H9 (cell line): ENCODE measurements at regions not wholly inside any gene's neighbourhood (a gene's known extent, or its start where the extent isn't known, plus 50 kb on each side); places are given as distances from the start of the nearest gene placed in this dataset.
A peak's percentile ranks its signal among the peaks of the same experiment; 100 is the strongest.

Experiments used
- DNase-seq: peaks from one replicate; pipeline ENCODE4 v3.0.0-alpha.2; 2017
- H2AFZ ChIP-seq: one replicate; pipeline ENCODE4 v1.6.1; 2013; ENCODE audit warnings: mild to moderate bottlenecking, low read length, control low read depth, moderate library complexity
- H2AK5ac ChIP-seq: 2 replicates; pipeline ENCODE4 v1.6.1; 2013; ENCODE audit warnings: low read length, control low read depth, mixed read lengths; ENCODE audit not compliant: insufficient read length
- H2BK120ac ChIP-seq: one replicate; pipeline ENCODE4 v1.6.1; 2013; ENCODE audit warnings: low read depth, mild to moderate bottlenecking, low read length, control low read depth, inconsistent platforms; ENCODE audit not compliant: poor library complexity, severe bottlenecking
- H2BK12ac ChIP-seq: 2 replicates; pipeline ENCODE4 v1.6.1; 2013; ENCODE audit warnings: low read length, control low read depth, mixed read lengths, low read depth; ENCODE audit not compliant: insufficient read length
- H2BK15ac ChIP-seq: 2 replicates; pipeline ENCODE4 v1.6.1; 2013; ENCODE audit warnings: low read depth, low read length, control low read depth
- H2BK20ac ChIP-seq: one replicate; pipeline ENCODE4 v1.6.1; 2013; ENCODE audit warnings: low read depth, mild to moderate bottlenecking, low read length, control low read depth, inconsistent platforms; ENCODE audit not compliant: poor library complexity, severe bottlenecking
- H2BK5ac ChIP-seq: 2 replicates; pipeline ENCODE4 v1.6.1; 2013; ENCODE audit warnings: low read length, control low read depth, mixed read lengths; ENCODE audit not compliant: insufficient read length
- H3K14ac ChIP-seq: 2 replicates; pipeline ENCODE4 v1.6.1; 2013; ENCODE audit warnings: low read length, control low read depth; ENCODE audit not compliant: insufficient read depth
- H3K18ac ChIP-seq: 2 replicates; pipeline ENCODE4 v1.6.1; 2013; ENCODE audit warnings: low read depth, mild to moderate bottlenecking, mixed read lengths, low read length, control low read depth; ENCODE audit not compliant: insufficient read length
- H3K23ac ChIP-seq: 2 replicates; pipeline ENCODE4 v1.6.1; 2013; ENCODE audit warnings: low read length, control low read depth, mixed read lengths, low read depth; ENCODE audit not compliant: insufficient read length
- H3K23me2 ChIP-seq: 2 replicates; pipeline ENCODE4 v1.6.1; 2013; ENCODE audit warnings: low read depth, mild to moderate bottlenecking, mixed read lengths, low read length, control low read depth; ENCODE audit not compliant: insufficient read length, poor library complexity, severe bottlenecking
- H3K27ac ChIP-seq: 2 replicates; pipeline ENCODE4 v1.5.1; 2013; ENCODE audit warnings: low read length, control low read depth, mixed read lengths, low read depth; ENCODE audit not compliant: insufficient read length
- H3K27me3 ChIP-seq: 2 replicates; pipeline ENCODE4 v1.6.1; 2013; ENCODE audit warnings: low read length, control low read depth, inconsistent platforms; ENCODE audit not compliant: insufficient read depth
- H3K4ac ChIP-seq: 2 replicates; pipeline ENCODE4 v1.6.1; 2013; ENCODE audit warnings: low read depth, mild to moderate bottlenecking, control low read depth, inconsistent platforms, low read length, moderate library complexity
- H3K4me1 ChIP-seq: 2 replicates; pipeline ENCODE4 v1.6.1; 2013; ENCODE audit warnings: low read length, control low read depth, inconsistent platforms; ENCODE audit not compliant: insufficient read depth
- H3K4me2 ChIP-seq: 2 replicates; pipeline ENCODE4 v1.6.1; 2013; ENCODE audit warnings: low read length, control low read depth, mixed read lengths; ENCODE audit not compliant: insufficient read length, insufficient read depth
- H3K56ac ChIP-seq: 2 replicates; pipeline ENCODE4 v1.6.1; 2013; ENCODE audit warnings: low read depth, mild to moderate bottlenecking, mixed read lengths, low read length, control low read depth; ENCODE audit not compliant: insufficient read length
- H3K79me1 ChIP-seq: 2 replicates; pipeline ENCODE4 v1.6.1; 2013; ENCODE audit warnings: low read depth, mild to moderate bottlenecking, moderate library complexity, low read length, control low read depth, inconsistent platforms; ENCODE audit not compliant: insufficient read depth, poor library complexity, severe bottlenecking
- H3K79me2 ChIP-seq: 2 replicates; pipeline ENCODE4 v1.6.1; 2013; ENCODE audit warnings: low read length, control low read depth, inconsistent platforms; ENCODE audit not compliant: insufficient read depth
- H3K9ac ChIP-seq: 2 replicates; pipeline ENCODE4 v1.6.1; 2013; ENCODE audit warnings: low read length, control low read depth, mixed read lengths; ENCODE audit not compliant: insufficient read length; ENCODE audit errors: extremely low read depth
- H3K9me3 ChIP-seq: one replicate; pipeline ENCODE4 v1.6.1; 2013; ENCODE audit warnings: low read depth, low read length, inconsistent platforms; ENCODE audit not compliant: control insufficient read depth
- H3T11ph ChIP-seq: one replicate; pipeline ENCODE4 v1.6.1; 2013; ENCODE audit warnings: mild to moderate bottlenecking, low read length, control low read depth, inconsistent platforms
- H4K20me1 ChIP-seq: one replicate; pipeline ENCODE4 v1.6.1; 2013; ENCODE audit not compliant: control insufficient read depth, insufficient read length, insufficient read depth
- H4K5ac ChIP-seq: 2 replicates; pipeline ENCODE4 v1.6.1; 2013; ENCODE audit warnings: low read depth, mild to moderate bottlenecking, mixed read lengths, low read length, control low read depth; ENCODE audit not compliant: insufficient read length
- H4K8ac ChIP-seq: replicated peaks from 2 replicates; pipeline ENCODE4 v1.6.1; 2013; ENCODE audit warnings: low read length, control low read depth, mixed read lengths, low read depth; ENCODE audit not compliant: insufficient read length
- H4K91ac ChIP-seq: 2 replicates; pipeline ENCODE4 v1.6.1; 2013; ENCODE audit warnings: low read depth, mild to moderate bottlenecking, moderate library complexity, mixed read lengths, low read length, control low read depth; ENCODE audit not compliant: insufficient read length
- H3K27ac Mint-ChIP-seq, 3 experiments: 2 replicates in 2 of 3; 3 replicates in 1 of 3; pipeline ENCODE4 v1.8.0; 2020 to 2021; ENCODE audit warnings: mixed read lengths in 3 of 3, mild to moderate bottlenecking in 1 of 3, moderate library complexity in 1 of 3
- H3K27me3 Mint-ChIP-seq: 2 replicates; pipeline ENCODE4 v1.8.0; 2021; ENCODE audit warnings: low read depth, mild to moderate bottlenecking, moderate library complexity, mixed read lengths
- H3K36me3 Mint-ChIP-seq, 3 experiments: 2 replicates in 2 of 3; 3 replicates in 1 of 3; pipeline ENCODE4 v1.8.0; 2020 to 2021; ENCODE audit warnings: low read depth in 3 of 3, mixed read lengths in 3 of 3; ENCODE audit not compliant: insufficient read depth in 1 of 3
- H3K4me1 Mint-ChIP-seq, 2 experiments: 2 replicates each; pipeline ENCODE4 v1.8.0; 2020; ENCODE audit warnings: mixed read lengths in 2 of 2
- H3K4me3 Mint-ChIP-seq, 2 experiments: 2 replicates in 1 of 2; 3 replicates in 1 of 2; pipeline ENCODE4 v1.8.0; 2020 to 2021; ENCODE audit warnings: mild to moderate bottlenecking in 2 of 2, mixed read lengths in 2 of 2, moderate library complexity in 1 of 2
- H3K9me3 Mint-ChIP-seq, 2 experiments: 2 replicates in 1 of 2; 3 replicates in 1 of 2; pipeline ENCODE4 v1.8.0; 2020; ENCODE audit warnings: mild to moderate bottlenecking in 2 of 2, mixed read lengths in 2 of 2, moderate library complexity in 1 of 2
- CTCF ChIP-seq: fragments of 200-600 bp; sonication (generic); conservative IDR thresholded peaks from 3 replicates; pipeline ENCODE4 v1.8.0; 2021; ENCODE audit warnings: antibody characterized with exemption, mild to moderate bottlenecking
- WGBS: extraction: QIAGEN DNeasy Blood & Tissue Kit; methylation state at CpG from one replicate; pipeline ENCODE4 v1.1.7; 2013; ENCODE audit warnings: missing lambda C conversion rate, low lambda C conversion rate, mixed read lengths; ENCODE audit not compliant: insufficient read length; ENCODE audit errors: extremely low coverage; 5-methylcytosine and 5-hydroxymethylcytosine counted together

- Mint-ChIP-seq H3K27me3 (no peaks in the 10 kb centered on the region; the same call in 1 of the 2 replicates), H3K36me3 (no peaks in the 10 kb centered on the region), H3K4me1 (peaks cover 58 to 74% of the 10 kb centered on the region in 2 experiments), H3K27ac (peak overlapping the region in 1 of 3 experiments; percentile 23; a peak in 1 of 7 replicates), H3K9me3 (no peaks in the 10 kb centered on the region), H3K4me3 (no peak overlapping the region; a peak in 1 of 5 replicates)
- Histone ChIP-seq H4K5ac (no peak overlapping the region), H2BK120ac (no peak overlapping the region), H3K23me2 (no peaks in the 10 kb centered on the region), H3K14ac (no peak overlapping the region), H3K4me2 (no peak overlapping the region), H3T11ph (no peak overlapping the region), H3K9ac (no peak overlapping the region), H2BK12ac (no peak overlapping the region), H2BK15ac (no peak overlapping the region), H3K27ac (no peak overlapping the region), H2AFZ (no peak overlapping the region), H3K56ac (no peak overlapping the region), H3K79me1 (no peaks in the 10 kb centered on the region), H3K23ac (no peak overlapping the region), H3K4me1 (peaks cover 26% of the 10 kb centered on the region; the same call in 1 of the 2 replicates), H3K4ac (no peak overlapping the region), H2AK5ac (no peak overlapping the region), H3K79me2 (peaks cover 5% of the 10 kb centered on the region; the same call in 1 of the 2 replicates), H4K8ac (no peak overlapping the region), H3K9me3 (no peaks in the 10 kb centered on the region), H3K18ac (no peak overlapping the region), H3K27me3 (no peaks in the 10 kb centered on the region), H2BK5ac (no peak overlapping the region), H2BK20ac (no peak overlapping the region), H4K20me1 (no peaks in the 10 kb centered on the region), H4K91ac (no peak overlapping the region)
- no peak for TF ChIP-seq CTCF
- no CpG with 5 or more reads among the region's 4 CpGs for WGBS
- DNase-seq, result no peak
Measured at GRCh38 chr1:201751872-201752271, 77.1 kb upstream of the IPO9 start.
